Neural cell (in vitro differentiated cells): ENCODE measurements at regions not wholly inside any gene's neighbourhood (a gene's known extent, or its start where the extent isn't known, plus 50 kb on each side); places are given as distances from the start of the nearest gene placed in this dataset.

Experiments
- H2AFZ ChIP-seq: fragments of 200-600, 300-800 bp; sonication (generic), shearing (Covaris generic); 2 replicates; pipeline ENCODE4 v1.6.0; 2014; ENCODE audit warnings: low read depth, mild to moderate bottlenecking, antibody characterized with exemption, low read length, moderate library complexity
- H3F3A ChIP-seq: fragments of 200-600 bp; shearing (Covaris generic); 2 replicates; pipeline ENCODE4 v1.6.1; 2016; ENCODE audit warnings: mild to moderate bottlenecking, moderate library complexity, mixed read lengths, antibody characterized with exemption, low read length; ENCODE audit not compliant: insufficient read depth, poor library complexity, severe bottlenecking
- H3K27ac ChIP-seq: fragments of 200-600, 300-800 bp; sonication (generic), shearing (Covaris generic); 2 replicates; pipeline ENCODE4 v1.5.1; 2014; ENCODE audit warnings: mild to moderate bottlenecking, low read length, moderate library complexity
- H3K27me3 ChIP-seq: fragments of 300-800, 200-600 bp; sonication (generic), shearing (Covaris generic); 2 replicates; pipeline ENCODE4 v1.6.0; 2014; ENCODE audit warnings: mild to moderate bottlenecking, low read depth, low read length, moderate library complexity; ENCODE audit not compliant: insufficient read depth
- H3K36me3 ChIP-seq: fragments of 300-800, 200-600 bp; sonication (generic), shearing (Covaris generic); 2 replicates; pipeline ENCODE4 v1.5.1; 2014; ENCODE audit warnings: mild to moderate bottlenecking, antibody characterized with exemption, low read length, moderate library complexity; ENCODE audit not compliant: insufficient read depth
- H3K4me2 ChIP-seq: fragments of 300-800, 200-600 bp; sonication (generic), shearing (Covaris generic); 2 replicates; pipeline ENCODE4 v1.6.0; 2014; ENCODE audit warnings: mild to moderate bottlenecking, low read length
- H3K4me3 ChIP-seq: fragments of 300-800, 200-600 bp; sonication (generic), shearing (Covaris generic); 2 replicates; pipeline ENCODE4 v1.5.1; 2014; ENCODE audit warnings: mild to moderate bottlenecking, low read length, moderate library complexity
- H3K79me2 ChIP-seq: fragments of 200-600 bp; shearing (Covaris generic); replicated peaks from 2 replicates; pipeline ENCODE4 v1.6.0; 2014; ENCODE audit warnings: mild to moderate bottlenecking, low read length, moderate library complexity; ENCODE audit not compliant: insufficient read depth
- H3K9ac ChIP-seq: fragments of 300-800, 200-600 bp; sonication (generic), shearing (Covaris generic); 2 replicates; pipeline ENCODE4 v1.6.1; 2016; ENCODE audit warnings: mild to moderate bottlenecking, low read length, mixed read lengths
- H3K9me2 ChIP-seq: fragments of 200-600 bp; shearing (Covaris generic); 2 replicates; pipeline ENCODE4 v1.6.1; 2016; ENCODE audit warnings: mild to moderate bottlenecking, low read length, mixed read lengths; ENCODE audit not compliant: insufficient read depth
- H3K9me3 ChIP-seq: fragments of 200-600, 300-800 bp; sonication (generic), shearing (Covaris generic); 2 replicates; pipeline ENCODE4 v1.6.1; 2016; ENCODE audit warnings: mild to moderate bottlenecking, mixed run types, low read length, moderate library complexity, mixed read lengths
- H4K20me1 ChIP-seq: fragments of 200-600 bp; shearing (Covaris generic); 2 replicates; pipeline ENCODE4 v1.6.1; 2016; ENCODE audit warnings: mild to moderate bottlenecking, mixed run types; ENCODE audit not compliant: insufficient read depth
- CTCF ChIP-seq: fragments of 450-650 bp; IDR thresholded peaks from 2 replicates; pipeline ENCODE4 v1.5.1; 2014; ENCODE audit warnings: antibody characterized with exemption, mild to moderate bottlenecking, moderate library complexity; ENCODE audit not compliant: poor library complexity, severe bottlenecking
- EP300 ChIP-seq: fragments of 450-650 bp; conservative IDR thresholded peaks from 2 replicates; pipeline ENCODE4 v1.6.1; 2014; ENCODE audit warnings: antibody characterized with exemption, mild to moderate bottlenecking, moderate library complexity; ENCODE audit not compliant: poor library complexity, severe bottlenecking
- EZH2 ChIP-seq: fragments of 200-600, 300-800 bp; shearing (Covaris generic), sonication (generic); IDR thresholded peaks from 2 replicates; pipeline ENCODE4 v1.6.1; 2014; ENCODE audit warnings: antibody characterized with exemption, low read length, borderline replicate concordance, mild to moderate bottlenecking; ENCODE audit not compliant: insufficient read depth, poor library complexity, severe bottlenecking
- MXI1 ChIP-seq: fragments of 450-650 bp; conservative IDR thresholded peaks from 2 replicates; pipeline ENCODE4 v1.6.1; 2014; ENCODE audit warnings: antibody characterized with exemption, mild to moderate bottlenecking; ENCODE audit not compliant: poor library complexity, severe bottlenecking
- POLR2AphosphoS5 ChIP-seq: IDR thresholded peaks from 2 replicates; pipeline ENCODE4 v1.6.1; 2012
- RAD21 ChIP-seq: fragments of 450-650 bp; conservative IDR thresholded peaks from 2 replicates; pipeline ENCODE4 v1.6.1; 2014; ENCODE audit warnings: antibody characterized with exemption, mild to moderate bottlenecking, moderate library complexity
- REST ChIP-seq: IDR thresholded peaks from 2 replicates; pipeline ENCODE4 v1.6.1; 2012; ENCODE audit warnings: borderline replicate concordance
- SMC3 ChIP-seq: fragments of 450-650 bp; conservative IDR thresholded peaks from 2 replicates; pipeline ENCODE4 v1.6.1; 2014; ENCODE audit warnings: antibody characterized with exemption, mild to moderate bottlenecking, moderate library complexity; ENCODE audit not compliant: poor library complexity
- TAF1 ChIP-seq: IDR thresholded peaks from 2 replicates; pipeline ENCODE4 v1.6.1; 2012; ENCODE audit warnings: low read depth

GRCh38 chr1:191256917-191257316, 779.3 kb upstream of the BRINP3 start:
- Histone ChIP-seq H3F3A (no peaks in the 10 kb centered on the region), H4K20me1 (no peaks in the 10 kb centered on the region), H3K9me2 (no peaks in the 10 kb centered on the region), H3K27ac (no peak overlapping the region), H2AFZ (no peak overlapping the region), H3K27me3 (no peaks in the 10 kb centered on the region), H3K36me3 (no peaks in the 10 kb centered on the region), H3K79me2 (no peaks in the 10 kb centered on the region), H3K9ac (no peak overlapping the region), H3K4me3 (no peak overlapping the region), H3K9me3 (no peaks in the 10 kb centered on the region), H3K4me2 (no peak overlapping the region)
- TF ChIP-seq SMC3 (no peak), EZH2 (no peak), RAD21 (no peak), TAF1 (no peak)

- H3K4me3 ChIP-seq: no peak overlapping the region
- H3K9ac ChIP-seq: no peak overlapping the region
Observed at GRCh38 chr1:191260056-191260455, 782.4 kb upstream of the BRINP3 start.

More at GRCh38 chr1:191260056-191260455, 782.4 kb upstream of the BRINP3 start:
- no peaks in the 10 kb centered on the region for H3K36me3 ChIP-seq
- H3K79me2 ChIP-seq: no peaks in the 10 kb centered on the region
- H4K20me1 ChIP-seq: no peaks in the 10 kb centered on the region
- no peaks in the 10 kb centered on the region for H3K9me3 ChIP-seq
- no peak overlapping the region for H3K27ac ChIP-seq
- H3K27me3 ChIP-seq: no peaks in the 10 kb centered on the region
- H3K4me2 ChIP-seq: no peak overlapping the region
- H3F3A ChIP-seq: no peaks in the 10 kb centered on the region
- H2AFZ ChIP-seq: no peak overlapping the region
- H3K9me2 ChIP-seq: no peaks in the 10 kb centered on the region
- TF ChIP-seq EZH2 (no peak), TAF1 (no peak), CTCF (no peak), EP300 (no peak), RAD21 (no peak), MXI1 (no peak), REST (no peak), POLR2AphosphoS5 (no peak), SMC3 (no peak)
